ENCODE measurements at regions not wholly inside any gene's neighbourhood (a gene's known extent, or its start where the extent isn't known, plus 50 kb on each side); places are given as distances from the start of the nearest gene placed in this dataset.

DNA sequence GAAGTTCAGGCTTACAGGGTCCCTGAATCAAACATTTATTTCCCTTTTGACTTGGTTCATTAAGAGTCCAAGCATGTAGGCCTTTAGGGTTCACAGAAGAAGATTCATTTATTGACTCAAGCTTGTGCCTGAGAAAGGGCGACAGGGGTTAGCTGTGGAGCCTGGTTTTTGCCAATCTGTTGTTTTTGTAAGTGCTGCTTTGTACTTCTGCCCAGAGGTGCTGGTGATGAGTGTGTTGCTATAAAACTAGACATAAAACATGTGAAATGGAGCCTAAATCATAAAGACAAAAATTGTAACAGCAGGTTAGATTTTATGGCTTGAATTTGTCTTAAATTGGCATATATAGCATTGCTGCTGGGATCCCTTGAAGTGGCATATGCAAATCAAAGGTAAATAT is 308.3 kb upstream of the UBE2E2 start:
- no peak overlapping the region for H3K4me2 ChIP-seq (ENCODE audit: insufficient read depth, low read length)
- H2AFZ ChIP-seq (ENCODE audit: low read depth, low read length), result no peak overlapping the region
- H3K4me1 ChIP-seq (ENCODE audit: insufficient read depth, low read length), result no peaks in the 10 kb centered on the region
- no peak overlapping the region for H3K9ac ChIP-seq (ENCODE audit: low read depth, low read length)
- H3K9me3 ChIP-seq (ENCODE audit: insufficient read depth, low read length, severe bottlenecking), result no peaks in the 10 kb centered on the region
- no peaks in the 10 kb centered on the region for H3K79me2 ChIP-seq (ENCODE audit: insufficient read depth, low read length)
- H3K4me3 ChIP-seq (ENCODE audit: low read depth in 1 of 2, low read length in 2 of 2), result no peak overlapping the region
- no peaks in the 10 kb centered on the region for H3K36me3 ChIP-seq (ENCODE audit: insufficient read depth, low read length)
- no peak overlapping the region for H3K27ac ChIP-seq (ENCODE audit: low read length)
- DNase-seq, result no peak
- no peaks in the 10 kb centered on the region for H3K27me3 ChIP-seq (ENCODE audit: insufficient read depth, low read length, poor library complexity)
- ATAC-seq (ENCODE audit: insufficient read depth, low read depth), result no peak
- no peak for TF ChIP-seq EZH2 (IDR thresholded peaks at IDR 0.05; ENCODE audit: borderline replicate concordance, low read depth, low read length, severe bottlenecking)
- TF ChIP-seq, protein P1, sequence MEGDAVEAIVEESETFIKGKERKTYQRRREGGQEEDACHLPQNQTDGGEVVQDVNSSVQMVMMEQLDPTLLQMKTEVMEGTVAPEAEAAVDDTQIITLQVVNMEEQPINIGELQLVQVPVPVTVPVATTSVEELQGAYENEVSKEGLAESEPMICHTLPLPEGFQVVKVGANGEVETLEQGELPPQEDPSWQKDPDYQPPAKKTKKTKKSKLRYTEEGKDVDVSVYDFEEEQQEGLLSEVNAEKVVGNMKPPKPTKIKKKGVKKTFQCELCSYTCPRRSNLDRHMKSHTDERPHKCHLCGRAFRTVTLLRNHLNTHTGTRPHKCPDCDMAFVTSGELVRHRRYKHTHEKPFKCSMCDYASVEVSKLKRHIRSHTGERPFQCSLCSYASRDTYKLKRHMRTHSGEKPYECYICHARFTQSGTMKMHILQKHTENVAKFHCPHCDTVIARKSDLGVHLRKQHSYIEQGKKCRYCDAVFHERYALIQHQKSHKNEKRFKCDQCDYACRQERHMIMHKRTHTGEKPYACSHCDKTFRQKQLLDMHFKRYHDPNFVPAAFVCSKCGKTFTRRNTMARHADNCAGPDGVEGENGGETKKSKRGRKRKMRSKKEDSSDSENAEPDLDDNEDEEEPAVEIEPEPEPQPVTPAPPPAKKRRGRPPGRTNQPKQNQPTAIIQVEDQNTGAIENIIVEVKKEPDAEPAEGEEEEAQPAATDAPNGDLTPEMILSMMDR (IDR thresholded peaks at IDR 0.05; ENCODE audit: borderline replicate concordance, extremely low read depth, low read length, poor library complexity, severe bottlenecking), result no peak
- H4K20me1 ChIP-seq (ENCODE audit: insufficient read depth, low read length), result no peaks in the 10 kb centered on the region

DNA sequence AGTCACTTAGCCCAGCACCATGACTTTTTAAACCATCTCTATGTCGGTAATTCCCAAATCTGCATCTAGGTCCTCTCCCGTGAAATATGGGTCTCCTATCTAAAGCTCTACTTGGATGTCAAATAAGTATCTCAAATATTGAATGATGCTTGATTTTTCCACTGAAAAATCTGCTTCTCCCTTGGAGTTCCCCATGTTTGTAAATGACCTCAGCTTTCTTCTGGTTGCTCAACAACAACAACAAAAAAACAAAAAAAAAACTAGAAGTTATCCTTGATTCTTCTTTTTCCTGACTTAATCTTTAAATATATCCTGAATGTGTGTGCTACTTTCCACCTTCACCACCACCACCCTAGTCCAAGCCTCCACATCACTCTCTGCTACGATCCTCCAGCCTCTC is 307.5 kb upstream of the UBE2E2 start:
- no peak for DNase-seq
- no peak for ATAC-seq (ENCODE audit: insufficient read depth, low read depth)
- H3K79me2 ChIP-seq (ENCODE audit: insufficient read depth, low read length), result no peaks in the 10 kb centered on the region
- H3K4me2 ChIP-seq (ENCODE audit: insufficient read depth, low read length), result no peak overlapping the region
- no peaks in the 10 kb centered on the region for H3K9me3 ChIP-seq (ENCODE audit: insufficient read depth, low read length, severe bottlenecking)
- H3K4me1 ChIP-seq (ENCODE audit: insufficient read depth, low read length), result no peaks in the 10 kb centered on the region
- no peak overlapping the region for H2AFZ ChIP-seq (ENCODE audit: low read depth, low read length)
- H3K27me3 ChIP-seq (ENCODE audit: insufficient read depth, low read length, poor library complexity), result no peaks in the 10 kb centered on the region
- H3K9ac ChIP-seq (ENCODE audit: low read depth, low read length), result no peak overlapping the region
- H3K27ac ChIP-seq (ENCODE audit: low read length), result no peak overlapping the region
- TF ChIP-seq, protein P1 (IDR thresholded peaks at IDR 0.05; ENCODE audit: borderline replicate concordance, extremely low read depth, low read length, poor library complexity, severe bottlenecking), result no peak
- TF ChIP-seq EZH2 (IDR thresholded peaks at IDR 0.05; ENCODE audit: borderline replicate concordance, low read depth, low read length, severe bottlenecking), result no peak
- no peak overlapping the region for H3K4me3 ChIP-seq (ENCODE audit: low read depth in 1 of 2, low read length in 2 of 2)
- no peaks in the 10 kb centered on the region for H4K20me1 ChIP-seq (ENCODE audit: insufficient read depth, low read length)
- no peaks in the 10 kb centered on the region for H3K36me3 ChIP-seq (ENCODE audit: insufficient read depth, low read length)

DNA sequence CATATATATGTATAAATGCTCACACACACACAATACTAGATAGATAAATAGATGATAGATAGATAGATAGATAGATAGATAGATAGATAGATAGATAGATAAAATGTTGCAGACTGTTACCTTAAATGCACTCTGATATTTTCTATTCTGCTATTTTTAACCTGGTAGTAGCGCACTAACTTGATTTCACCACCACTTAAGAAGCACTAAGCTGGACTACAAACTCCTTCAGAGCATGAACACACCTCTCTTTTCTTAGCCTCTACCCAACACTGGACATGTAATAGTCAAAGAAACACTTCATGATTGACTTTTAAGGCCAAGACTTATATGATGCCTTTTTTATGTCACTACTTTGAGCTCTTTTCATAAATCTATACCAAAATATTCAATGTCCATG is 304.6 kb upstream of the UBE2E2 start:
- no peaks in the 10 kb centered on the region for H4K20me1 ChIP-seq (ENCODE audit: insufficient read depth, low read length)
- no peaks in the 10 kb centered on the region for H3K4me1 ChIP-seq (ENCODE audit: insufficient read depth, low read length)
- no peak overlapping the region for H2AFZ ChIP-seq (ENCODE audit: low read depth, low read length)
- no peaks in the 10 kb centered on the region for H3K79me2 ChIP-seq (ENCODE audit: insufficient read depth, low read length)
- TF ChIP-seq, protein P1 (IDR thresholded peaks at IDR 0.05; ENCODE audit: borderline replicate concordance, extremely low read depth, low read length, poor library complexity, severe bottlenecking), result no peak
- no peak for TF ChIP-seq EZH2 (IDR thresholded peaks at IDR 0.05; ENCODE audit: borderline replicate concordance, low read depth, low read length, severe bottlenecking)
- no peak for DNase-seq
- H3K4me3 ChIP-seq (ENCODE audit: low read depth in 1 of 2, low read length in 2 of 2), result no peak overlapping the region
- no peaks in the 10 kb centered on the region for H3K9me3 ChIP-seq (ENCODE audit: insufficient read depth, low read length, severe bottlenecking)
- no peaks in the 10 kb centered on the region for H3K36me3 ChIP-seq (ENCODE audit: insufficient read depth, low read length)
- H3K27me3 ChIP-seq (ENCODE audit: insufficient read depth, low read length, poor library complexity), result no peaks in the 10 kb centered on the region
- H3K27ac ChIP-seq (ENCODE audit: low read length), result no peak overlapping the region
- H3K9ac ChIP-seq (ENCODE audit: low read depth, low read length), result no peak overlapping the region
- no peak overlapping the region for H3K4me2 ChIP-seq (ENCODE audit: insufficient read depth, low read length)
- no peak for ATAC-seq (ENCODE audit: insufficient read depth, low read depth)

DNA sequence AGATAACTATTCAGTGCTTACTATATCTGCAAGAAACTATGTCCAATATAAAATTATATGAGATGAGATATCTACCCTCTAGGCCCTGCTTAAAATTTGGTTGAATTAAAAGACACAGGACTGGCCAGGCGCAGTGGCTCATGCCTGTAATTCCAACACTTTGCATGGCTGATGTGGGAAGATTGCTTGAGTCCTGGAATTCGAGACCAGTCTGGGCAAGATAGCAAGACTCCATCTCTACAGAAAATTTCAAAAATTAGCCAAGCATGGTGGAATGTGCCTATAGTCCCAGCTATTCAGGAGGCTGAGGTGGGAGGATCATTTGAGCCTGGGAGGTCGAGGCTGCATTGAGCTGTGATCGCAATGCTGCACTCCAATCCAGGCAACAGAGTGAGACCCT is 303.7 kb upstream of the UBE2E2 start:
- Histone ChIP-seq H3K4me3 (ENCODE audit: low read depth in 1 of 2, low read length in 2 of 2) (no peak overlapping the region), H3K9me3 (ENCODE audit: insufficient read depth, low read length, severe bottlenecking) (no peaks in the 10 kb centered on the region), H4K20me1 (ENCODE audit: insufficient read depth, low read length) (no peaks in the 10 kb centered on the region), H3K9ac (ENCODE audit: low read depth, low read length) (no peak overlapping the region), H3K27me3 (ENCODE audit: insufficient read depth, low read length, poor library complexity) (no peaks in the 10 kb centered on the region), H3K36me3 (ENCODE audit: insufficient read depth, low read length) (no peaks in the 10 kb centered on the region), H3K79me2 (ENCODE audit: insufficient read depth, low read length) (no peaks in the 10 kb centered on the region), H3K27ac (ENCODE audit: low read length) (no peak overlapping the region), H3K4me1 (ENCODE audit: insufficient read depth, low read length) (no peaks in the 10 kb centered on the region), H3K4me2 (ENCODE audit: insufficient read depth, low read length) (no peak overlapping the region), H2AFZ (ENCODE audit: low read depth, low read length) (no peak overlapping the region)
- ATAC-seq (ENCODE audit: insufficient read depth, low read depth), result no peak
- no peak for DNase-seq
- TF ChIP-seq, protein P1 (IDR thresholded peaks at IDR 0.05; ENCODE audit: borderline replicate concordance, extremely low read depth, low read length, poor library complexity, severe bottlenecking), result no peak
- TF ChIP-seq EZH2 (IDR thresholded peaks at IDR 0.05; ENCODE audit: borderline replicate concordance, low read depth, low read length, severe bottlenecking), result no peak

Data from DND-41 (cell line).